NCI-H748 treated with DMSO at 0.1 percent for 48 hours (cell line): ENCODE measurements at regions not wholly inside any gene's neighbourhood (a gene's known extent, or its start where the extent isn't known, plus 50 kb on each side); places are given as distances from the start of the nearest gene placed in this dataset.

ENCODE experiments used
- DNase-seq: peaks from one replicate; lab custom pipeline; 2025; lab: John Stamatoyannopoulos, UW

GRCh38 chr4:111664308-111664945 lies 480.8 kb upstream of the FAM241A start:
- no peak for DNase-seq

DNA sequence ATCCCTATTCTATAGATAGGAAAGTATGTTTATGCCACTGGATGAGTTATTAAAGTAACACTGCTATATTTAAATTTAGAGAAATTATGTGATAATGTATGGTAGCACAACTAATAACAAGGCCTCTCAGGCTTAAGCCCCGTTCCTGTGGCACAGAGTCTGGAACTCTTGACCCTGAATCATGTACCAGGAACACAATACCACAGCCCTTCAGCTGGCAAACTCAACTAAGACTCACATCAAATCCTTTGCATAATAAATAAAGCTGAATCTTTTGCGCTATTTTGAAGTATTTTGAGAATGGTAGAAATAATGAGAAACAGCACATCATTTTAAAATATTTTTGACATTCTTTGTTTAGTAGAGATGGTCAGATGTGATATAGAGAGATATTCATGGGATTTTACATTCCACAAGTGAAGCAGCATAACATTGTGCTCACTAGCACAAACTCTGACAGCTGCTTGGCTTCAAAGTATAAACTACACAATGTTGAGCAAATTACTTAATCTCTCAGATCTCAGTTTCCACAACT lies 478.4 kb upstream of the FAM241A start:
- no peak for DNase-seq

DNA sequence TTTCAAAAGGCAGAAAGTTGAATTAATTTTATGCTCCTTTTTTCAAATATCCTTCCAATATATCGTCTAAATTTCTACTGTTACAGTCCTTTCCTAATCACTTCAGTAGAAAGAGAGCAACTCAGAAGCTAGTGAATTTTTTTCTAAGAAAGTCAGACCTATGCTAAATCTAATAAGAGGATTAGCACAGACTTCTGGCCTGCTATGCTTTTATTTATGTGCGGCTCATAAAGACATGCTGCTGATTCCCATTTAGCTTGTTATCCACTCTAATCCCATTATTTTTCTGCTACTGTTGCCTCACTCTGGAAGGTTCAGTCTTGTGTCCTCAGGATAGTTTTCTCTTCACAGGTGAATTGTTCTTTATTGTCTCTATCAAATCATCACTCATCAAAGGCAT lies 473.5 kb upstream of the FAM241A start:
- DNase-seq, result no peak

DNA sequence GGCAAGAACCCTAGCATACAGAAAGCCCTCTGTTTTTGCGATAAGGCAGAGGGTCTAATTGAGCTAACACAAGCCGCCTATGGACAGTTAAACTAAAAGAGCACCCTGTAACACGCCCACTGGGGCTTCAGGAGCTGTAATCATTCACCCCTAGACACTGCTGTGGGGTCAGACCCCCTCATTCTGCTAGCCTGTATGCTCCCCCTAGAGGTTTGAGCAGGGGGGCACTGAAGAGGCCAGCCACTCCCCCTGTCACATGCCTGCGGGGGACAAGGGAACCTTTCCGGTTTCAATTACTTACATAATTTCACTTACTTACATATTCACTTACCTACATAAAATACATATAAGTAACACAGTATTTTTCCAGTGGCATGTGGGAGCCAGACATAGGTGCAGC lies 469.5 kb upstream of the FAM241A start:
- DNase-seq, result no peak

DNA sequence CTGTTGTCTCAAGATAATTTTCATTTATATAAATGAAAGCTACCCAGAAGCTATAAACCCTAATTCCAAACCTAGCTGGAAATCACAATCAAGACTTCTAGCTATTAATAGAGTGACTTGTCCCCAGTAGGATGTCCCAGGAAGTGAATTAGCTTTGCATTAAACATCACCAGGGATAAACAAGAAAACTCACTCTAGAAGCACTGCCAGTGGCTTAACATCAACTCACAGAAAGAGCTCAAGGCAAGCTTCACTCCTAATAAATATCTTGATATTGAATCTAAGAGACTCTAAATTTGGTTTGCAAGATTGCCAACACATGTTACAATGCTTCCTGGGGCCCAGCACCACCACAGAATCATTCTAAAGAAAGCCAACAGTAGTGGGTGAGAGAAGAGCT lies 468.7 kb upstream of the FAM241A start:
- no peak for DNase-seq

GRCh38 chr4:111678479-111678878 lies 466.8 kb upstream of the FAM241A start:
- DNase-seq, result no peak

DNA sequence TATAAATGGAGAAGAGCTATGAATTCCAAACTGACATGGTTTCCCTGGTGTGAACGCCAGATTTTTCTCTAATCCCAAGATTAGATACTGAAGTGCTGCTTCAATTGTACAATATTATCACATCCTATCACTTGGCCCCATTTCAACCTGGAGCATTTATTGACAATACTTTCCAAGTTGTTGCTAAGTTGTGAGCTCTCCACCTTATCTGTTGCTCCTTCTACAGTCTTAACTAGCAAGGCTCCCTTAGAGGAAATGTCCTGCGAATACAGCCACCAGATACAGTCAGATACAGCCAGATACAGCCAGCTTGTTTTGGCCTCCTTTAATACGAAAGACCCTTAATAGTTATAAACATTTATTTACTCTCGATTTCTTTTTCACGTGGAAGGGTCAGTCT lies 466.3 kb upstream of the FAM241A start:
- no peak for DNase-seq

GRCh38 chr4:111681270-111681669 lies 464.0 kb upstream of the FAM241A start:
- no peak for DNase-seq

DNA sequence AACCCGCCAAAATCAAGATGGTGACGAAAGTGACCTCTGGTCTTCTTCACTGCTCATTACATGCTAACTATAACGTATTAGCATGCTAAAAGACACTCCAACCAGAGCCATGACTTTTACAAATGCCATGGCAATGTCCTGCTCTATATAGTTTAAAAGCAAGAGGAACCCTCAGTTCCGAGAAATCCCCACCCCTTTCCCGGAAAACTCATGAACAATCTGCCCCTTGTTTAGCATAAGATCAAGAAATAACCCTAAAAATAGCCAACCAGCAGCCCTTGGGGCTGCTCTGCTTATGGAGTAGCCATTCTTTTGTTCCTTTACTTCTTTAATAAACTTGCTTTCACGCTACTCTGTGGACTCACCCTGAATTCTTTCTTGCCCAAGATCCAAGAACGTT lies 463.5 kb upstream of the FAM241A start:
- no peak for DNase-seq

DNA sequence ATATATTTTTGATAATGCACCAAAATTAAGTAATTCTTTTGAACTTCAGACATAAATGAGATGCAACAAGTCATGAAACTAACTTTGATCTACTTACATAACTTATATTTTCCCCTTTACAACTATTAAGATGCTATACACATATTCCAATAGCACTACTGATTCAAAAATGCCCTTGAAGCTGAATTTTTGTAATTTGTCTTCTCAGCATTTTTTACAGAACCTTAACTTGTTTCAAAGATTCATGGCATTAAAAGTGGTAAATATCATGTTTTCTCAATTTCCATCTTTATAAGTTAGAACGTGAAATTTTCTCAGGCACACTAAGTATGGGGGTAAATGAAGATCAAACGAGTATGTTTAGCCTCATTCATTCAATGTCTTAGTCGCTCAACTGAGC lies 460.0 kb upstream of the FAM241A start:
- no peak for DNase-seq

DNA sequence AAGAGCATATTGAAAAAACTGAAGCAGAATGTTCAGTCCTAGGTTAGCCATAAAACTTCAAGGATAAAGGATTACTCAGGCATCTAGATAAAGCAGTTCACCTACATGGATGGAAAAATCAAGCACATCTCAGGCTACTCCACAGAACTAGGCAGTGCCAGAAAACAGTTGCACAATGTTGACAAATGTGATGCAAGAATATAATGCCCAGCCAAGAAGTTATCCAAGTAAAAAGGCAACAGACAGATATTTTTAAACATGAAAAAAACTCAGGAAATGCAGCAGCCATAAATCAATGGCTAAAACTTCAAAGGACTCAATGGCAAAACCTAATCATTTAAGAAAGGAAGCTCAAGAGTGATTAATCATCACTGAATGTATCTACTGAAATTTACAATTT lies 456.0 kb upstream of the FAM241A start:
- no peak for DNase-seq

GRCh38 chr4:111689731-111690130 lies 455.5 kb upstream of the FAM241A start:
- no peak for DNase-seq

DNA sequence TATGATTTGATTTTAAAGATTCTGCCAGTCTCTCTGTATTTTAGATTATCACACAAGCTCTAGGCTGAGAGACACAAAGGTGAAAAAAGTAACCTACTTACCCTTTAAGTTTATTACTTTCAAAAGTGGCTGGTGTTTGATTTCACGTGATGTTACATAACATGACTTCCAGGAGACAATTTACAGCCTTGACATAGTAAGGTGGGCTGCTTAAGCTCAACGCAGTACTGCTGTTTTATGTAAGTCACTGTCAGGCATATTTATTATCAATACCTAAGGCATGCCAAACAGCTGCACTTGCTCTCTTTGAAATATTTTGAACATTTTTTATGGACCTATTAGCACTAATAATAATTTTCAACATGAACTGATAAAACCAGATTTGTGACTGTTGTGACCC lies 451.5 kb upstream of the FAM241A start:
- no peak for DNase-seq

DNA sequence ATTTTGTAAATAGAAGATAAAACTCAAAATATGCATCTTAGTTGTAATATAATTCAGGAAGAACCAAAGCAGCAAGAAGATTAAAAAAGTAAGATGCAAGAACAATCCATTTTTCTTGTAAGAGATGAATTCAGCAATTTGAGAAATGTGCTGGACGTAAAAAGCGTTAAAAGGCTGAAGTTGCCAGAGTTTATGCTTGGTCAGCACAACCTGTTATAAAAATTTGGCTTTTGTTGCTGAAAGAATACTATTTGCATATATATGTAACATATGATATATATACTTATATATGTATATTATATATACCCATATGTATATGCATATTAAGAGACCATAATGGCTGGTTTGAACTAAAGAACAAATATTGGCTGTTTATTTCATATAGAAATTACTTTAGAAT lies 449.6 kb upstream of the FAM241A start:
- DNase-seq, result no peak

DNA sequence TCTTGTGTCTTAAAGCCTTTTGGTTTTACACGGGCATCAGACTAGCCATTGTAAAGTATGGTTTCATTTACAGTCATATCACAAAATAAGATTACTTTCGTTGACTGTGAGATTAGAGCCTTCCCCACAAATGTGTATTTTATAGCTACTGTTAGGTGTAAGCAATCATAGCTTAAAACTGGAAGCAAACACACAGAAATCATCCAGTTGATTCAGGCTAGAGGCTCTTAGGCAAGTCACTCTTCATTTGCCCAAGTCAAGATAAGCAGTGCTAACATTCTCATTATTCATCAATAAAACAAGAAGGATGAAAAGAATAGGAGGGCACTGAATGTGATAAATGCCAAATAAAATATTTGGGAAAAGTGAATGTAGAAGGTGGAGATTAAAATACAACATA lies 448.7 kb upstream of the FAM241A start:
- DNase-seq, result no peak

DNA sequence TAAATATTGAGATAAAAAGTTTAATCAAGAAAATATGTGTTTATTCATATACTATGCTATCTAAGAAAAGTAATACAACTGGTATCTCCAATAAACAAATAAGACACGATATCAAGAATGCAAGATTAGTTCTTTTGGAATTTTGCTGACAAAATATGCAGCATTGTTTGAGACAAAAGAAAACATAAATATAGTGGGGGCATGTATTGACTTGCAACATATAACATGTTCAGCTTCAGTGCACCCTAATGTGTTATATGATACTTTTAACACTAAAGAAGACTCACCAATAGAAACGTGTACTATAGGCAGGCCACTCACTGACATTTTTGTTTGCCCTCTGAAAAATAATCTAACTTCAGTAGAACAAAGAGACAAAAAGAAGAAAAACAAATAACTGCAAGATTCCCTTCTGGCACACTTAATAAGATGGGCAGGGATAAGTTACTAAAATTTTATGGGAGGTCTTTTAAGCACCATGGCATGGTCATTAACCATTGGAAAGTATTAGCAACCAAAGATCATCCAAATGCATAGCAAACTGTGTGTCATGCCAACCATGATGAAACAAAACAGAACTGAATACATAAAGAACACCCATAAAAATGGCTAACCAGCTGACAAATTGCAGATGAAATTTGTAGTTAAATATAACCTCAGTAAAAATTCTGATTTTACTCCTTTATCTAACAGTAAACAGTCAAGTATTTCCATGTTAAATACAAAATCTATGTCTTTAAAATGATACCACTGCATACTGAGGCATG lies 447.9 kb upstream of the FAM241A start:
- DNase-seq, result no peak

- no peak for DNase-seq
These were observed 446.9 kb upstream of the FAM241A start for GRCh38 chr4:111698361-111698760.

- no peak for DNase-seq
These were observed 446.1 kb upstream of the FAM241A start for GRCh38 chr4:111699165-111699564.

- no peak for DNase-seq
These were observed 444.2 kb upstream of the FAM241A start for GRCh38 chr4:111701102-111701501.

DNA sequence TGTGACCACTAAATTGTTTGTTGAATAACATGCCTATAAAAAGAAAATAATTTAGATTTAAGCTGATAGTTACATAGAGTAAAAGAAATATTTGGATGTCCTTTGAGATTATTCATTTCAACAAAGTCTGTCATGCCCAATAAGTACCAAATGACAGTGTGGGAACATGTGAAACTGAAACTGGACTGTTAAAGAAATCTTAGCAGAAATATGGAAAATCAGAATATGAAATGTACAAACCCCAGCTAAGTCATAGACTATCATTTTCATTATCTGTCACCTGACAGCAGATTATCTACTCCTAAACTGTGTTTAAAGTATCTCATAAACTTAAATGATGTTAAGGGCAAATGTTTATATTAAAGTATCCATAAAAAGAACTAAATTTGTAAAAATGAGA lies 437.8 kb upstream of the FAM241A start:
- no peak for DNase-seq

DNA sequence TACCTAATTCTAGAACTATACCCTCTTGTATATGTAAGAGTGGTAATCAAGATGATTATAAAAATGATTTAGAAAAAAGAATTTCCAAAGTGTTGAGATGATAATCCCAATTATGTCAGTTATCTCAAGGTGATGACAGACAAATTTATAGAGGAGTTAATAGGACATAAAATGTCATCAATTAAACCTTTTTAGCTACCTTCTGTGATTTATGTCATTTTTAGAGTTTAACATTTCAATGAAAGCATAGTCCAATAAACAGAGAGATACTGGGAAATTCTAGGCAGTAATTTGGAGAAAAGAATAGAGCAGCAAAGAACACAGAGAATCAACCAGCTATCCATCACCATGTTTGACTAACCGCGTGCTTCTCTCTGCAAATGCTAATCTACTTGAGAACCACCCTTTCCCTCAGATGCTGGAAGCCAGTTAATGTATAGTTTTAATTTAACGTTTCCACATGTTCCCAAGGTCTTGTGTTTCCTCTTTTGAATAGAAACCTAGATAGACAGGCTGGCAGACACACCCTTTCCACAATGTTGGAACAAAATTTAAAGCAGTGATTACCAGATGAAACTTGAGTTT lies 433.1 kb upstream of the FAM241A start:
- no peak for DNase-seq

- no peak for DNase-seq
These were observed 432.0 kb upstream of the FAM241A start for GRCh38 chr4:111713276-111713675.

- DNase-seq, result no peak
These were observed 427.3 kb upstream of the FAM241A start for GRCh38 chr4:111717921-111718320.
